ENCODE measurements at regions not wholly inside any gene's neighbourhood (a gene's known extent, or its start where the extent isn't known, plus 50 kb on each side); places are given as distances from the start of the nearest gene placed in this dataset.

GRCh38 chr3:127392156-127392490 lies 104.3 kb upstream of the PRR20G start:
- Mint-ChIP-seq H3K4me1 (no peaks in the 10 kb centered on the region), H3K27ac (no peak overlapping the region), H3K4me3 (no peak overlapping the region), H3K9me3 (peaks cover 0 to 4% (median 0%) of the 10 kb centered on the region in 7 donors), H3K36me3 (no peaks in the 10 kb centered on the region), H3K27me3 (ENCODE audit: low read depth in 3 of 3) (peaks cover 6 to 37% (median 16%) of the 10 kb centered on the region in 3 donors)
- TF ChIP-seq CTCF (IDR thresholded peaks at IDR 0.05): no peak
- no peak for DNase-seq
- WGBS (ENCODE audit: insufficient coverage): 100% methylated on average over 1 of the region's 8 CpGs
- Histone ChIP-seq H3K27me3 (ENCODE audit: control insufficient read depth in 2 of 2, insufficient read depth in 2 of 2, low read length in 2 of 2) (peaks cover 0 to 10% of the 10 kb centered on the region in 2 donors), H3K79me2 (ENCODE audit: insufficient read depth, low read length) (no peaks in the 10 kb centered on the region), H3K9ac (ENCODE audit: insufficient read depth, low read length, poor library complexity, severe bottlenecking) (no peak overlapping the region), H3K27ac (ENCODE audit: low read depth in 1 of 2, low read length in 2 of 2) (no peak overlapping the region), H3K4me2 (replicated peaks; ENCODE audit: extremely low read depth, low read length, poor library complexity, severe bottlenecking) (no peak overlapping the region), H2AFZ (ENCODE audit: insufficient read depth, low read depth, low read length, poor library complexity, severe bottlenecking) (no peak overlapping the region), H3K4me3 (replicated peaks in 1 of 3; ENCODE audit: low read depth in 2 of 3, low read length in 3 of 3) (no peak overlapping the region), H3K4me1 (ENCODE audit: control insufficient read depth in 1 of 2, insufficient read depth in 2 of 2, low read length in 2 of 2) (no peaks in the 10 kb centered on the region), H4K20me1 (ENCODE audit: insufficient read depth, low read length) (no peaks in the 10 kb centered on the region), H3K36me3 (replicated peaks in 1 of 2; ENCODE audit: control insufficient read depth in 1 of 2, insufficient read depth in 2 of 2, low read length in 2 of 2) (no peaks in the 10 kb centered on the region), H3K9me3 (replicated peaks in 1 of 2; ENCODE audit: control insufficient read depth in 1 of 2, insufficient read depth in 1 of 2, low read length in 2 of 2) (no peaks in the 10 kb centered on the region)
- intact Hi-C loops (cut with micrococcal nuclease): no loop called here

- Histone ChIP-seq H4K20me1 (ENCODE audit: insufficient read depth, low read length) (no peaks in the 10 kb centered on the region), H3K79me2 (ENCODE audit: insufficient read depth, low read length) (no peaks in the 10 kb centered on the region), H3K9ac (ENCODE audit: insufficient read depth, low read length, poor library complexity, severe bottlenecking) (no peak overlapping the region), H3K9me3 (replicated peaks in 1 of 2; ENCODE audit: control insufficient read depth in 1 of 2, insufficient read depth in 1 of 2, low read length in 2 of 2) (no peaks in the 10 kb centered on the region), H3K27ac (ENCODE audit: low read depth in 1 of 2, low read length in 2 of 2) (no peak overlapping the region), H3K4me1 (ENCODE audit: control insufficient read depth in 1 of 2, insufficient read depth in 2 of 2, low read length in 2 of 2) (no peaks in the 10 kb centered on the region), H3K36me3 (replicated peaks in 1 of 2; ENCODE audit: control insufficient read depth in 1 of 2, insufficient read depth in 2 of 2, low read length in 2 of 2) (no peaks in the 10 kb centered on the region), H2AFZ (ENCODE audit: insufficient read depth, low read depth, low read length, poor library complexity, severe bottlenecking) (no peak overlapping the region), H3K27me3 (ENCODE audit: control insufficient read depth in 2 of 2, insufficient read depth in 2 of 2, low read length in 2 of 2) (peaks cover 0 to 5% of the 10 kb centered on the region in 2 donors), H3K4me2 (replicated peaks; ENCODE audit: extremely low read depth, low read length, poor library complexity, severe bottlenecking) (no peak overlapping the region), H3K4me3 (replicated peaks in 1 of 3; ENCODE audit: low read depth in 2 of 3, low read length in 3 of 3) (no peak overlapping the region)
- Mint-ChIP-seq H3K4me3 (no peak overlapping the region), H3K9me3 (peaks cover 0 to 4% (median 0%) of the 10 kb centered on the region in 7 donors), H3K27ac (no peak overlapping the region), H3K27me3 (ENCODE audit: low read depth in 3 of 3) (peaks cover 6 to 32% (median 16%) of the 10 kb centered on the region in 3 donors), H3K36me3 (no peaks in the 10 kb centered on the region), H3K4me1 (no peaks in the 10 kb centered on the region)
- no peak for DNase-seq
- intact Hi-C loops (cut with micrococcal nuclease): no loop called here
- no peak for TF ChIP-seq CTCF (IDR thresholded peaks at IDR 0.05)
- WGBS (ENCODE audit: insufficient coverage): 79% methylated on average over 13 of the region's 14 CpGs
These were observed 103.8 kb upstream of the PRR20G start for GRCh38 chr3:127391436-127392155.
